ENCODE measurements at regions not wholly inside any gene's neighbourhood (a gene's known extent, or its start where the extent isn't known, plus 50 kb on each side); places are given as distances from the start of the nearest gene placed in this dataset.

GRCh38 chr19:30310602-30311263 is 61.5 kb upstream of the ZNF536 start:
- no peak for ATAC-seq

GRCh38 chr19:30311911-30312310 is 60.3 kb upstream of the ZNF536 start:
- ATAC-seq, result no peak

GRCh38 chr19:30312582-30313352 is 59.4 kb upstream of the ZNF536 start:
- no peak for ATAC-seq

GRCh38 chr19:30313353-30313750 is 58.8 kb upstream of the ZNF536 start:
- ATAC-seq, result no peak

GRCh38 chr19:30314056-30314804 is 58.0 kb upstream of the ZNF536 start:
- ATAC-seq, result no peak

GRCh38 chr19:30314805-30315155 is 57.4 kb upstream of the ZNF536 start:
- no peak for ATAC-seq

GRCh38 chr19:30315159-30315558 is 57.0 kb upstream of the ZNF536 start:
- ATAC-seq, result no peak

- no peak for ATAC-seq
Measured at GRCh38 chr19:30316000-30316491, 56.1 kb upstream of the ZNF536 start.

- ATAC-seq, result no peak
Measured at GRCh38 chr19:30316560-30317106, 55.6 kb upstream of the ZNF536 start.

GRCh38 chr19:30317403-30317802 is 54.8 kb upstream of the ZNF536 start:
- no peak for ATAC-seq

- no peak for ATAC-seq
Measured at GRCh38 chr19:30318261-30318660, 53.9 kb upstream of the ZNF536 start.

- ATAC-seq, result no peak
Measured at GRCh38 chr19:30318936-30319335, 53.2 kb upstream of the ZNF536 start.

GRCh38 chr19:30319411-30319810 is 52.8 kb upstream of the ZNF536 start:
- ATAC-seq, result no peak

- no peak for ATAC-seq
Measured at GRCh38 chr19:30319876-30320275, 52.3 kb upstream of the ZNF536 start.

- no peak for ATAC-seq
Measured at GRCh38 chr19:30320466-30320865, 51.7 kb upstream of the ZNF536 start.

GRCh38 chr19:30320916-30321315 is 51.3 kb upstream of the ZNF536 start:
- ATAC-seq, result no peak
